ENCODE measurements at regions not wholly inside any gene's neighbourhood (a gene's known extent, or its start where the extent isn't known, plus 50 kb on each side); places are given as distances from the start of the nearest gene placed in this dataset.

DNA sequence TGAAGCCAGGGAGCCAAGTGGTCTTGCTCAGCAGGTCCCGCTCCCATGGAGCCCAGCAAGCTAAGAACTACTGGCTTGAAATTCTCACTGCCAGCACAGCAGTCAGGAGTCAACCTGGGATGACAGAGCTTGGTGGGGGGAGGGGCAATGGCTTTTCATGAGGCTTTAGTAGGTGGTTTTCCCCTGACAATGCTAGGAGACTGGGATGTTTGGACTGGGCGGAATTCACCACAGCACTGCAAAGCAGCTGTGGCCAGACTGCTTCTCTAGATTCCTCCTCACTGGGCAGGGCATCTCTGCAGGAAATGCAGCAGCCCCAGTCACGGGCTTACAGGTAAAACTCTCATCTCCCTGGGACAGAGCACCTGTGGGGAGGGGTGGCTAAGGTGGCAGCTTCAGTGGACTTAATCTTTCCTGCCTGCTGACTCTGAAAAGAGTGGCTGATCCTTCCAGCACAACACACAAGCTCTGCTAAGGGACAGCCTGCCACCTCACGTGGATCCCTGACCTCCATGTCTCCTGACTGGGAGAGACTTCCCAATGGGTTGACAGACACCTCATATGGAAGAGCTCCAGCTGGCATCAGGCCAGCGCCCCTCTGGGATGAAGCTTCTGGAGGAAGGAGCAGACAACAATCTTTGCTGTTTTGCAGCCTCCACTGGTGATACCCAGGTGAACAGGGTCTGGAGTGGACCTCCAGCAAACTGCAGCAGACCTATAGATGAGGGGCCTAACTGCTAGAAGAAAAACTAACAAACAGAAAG, 349.7 kb upstream of the ST6GAL2 start:
- DNase-seq = no peak

GRCh38 chr2:107242811-107243210, 356.8 kb upstream of the ST6GAL2 start:
- DNase-seq = no peak

GRCh38 chr2:107248932-107249331, 363.0 kb upstream of the ST6GAL2 start:
- no peak for DNase-seq

DNA sequence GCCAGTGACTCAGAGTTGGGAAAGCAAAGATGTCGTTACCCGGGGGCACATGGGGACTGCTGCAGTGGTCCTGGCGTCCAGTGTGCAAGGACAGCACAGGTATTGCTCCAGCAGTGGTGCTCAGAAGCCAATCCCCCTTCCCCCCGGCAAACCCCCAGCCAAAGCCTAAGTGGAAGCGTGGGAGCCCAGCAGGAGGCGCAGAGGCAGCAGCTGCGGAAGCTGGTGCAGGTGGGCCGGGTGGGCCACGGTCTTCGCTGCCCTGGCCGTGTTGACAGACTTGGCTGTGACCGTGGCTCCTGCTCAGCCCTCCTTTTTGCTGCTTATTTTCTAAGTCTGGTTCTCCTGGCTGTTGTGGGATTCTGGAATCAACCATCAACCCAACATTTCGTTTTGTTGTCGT, 369.8 kb upstream of the ST6GAL2 start:
- DNase-seq = no peak

GRCh38 chr2:107258531-107259407, 372.8 kb upstream of the ST6GAL2 start:
- DNase-seq = no peak

GRCh38 chr2:107259408-107260195, 373.6 kb upstream of the ST6GAL2 start:
- no peak for DNase-seq

- no peak for DNase-seq
These were observed 377.7 kb upstream of the ST6GAL2 start for GRCh38 chr2:107263628-107264027.

DNA sequence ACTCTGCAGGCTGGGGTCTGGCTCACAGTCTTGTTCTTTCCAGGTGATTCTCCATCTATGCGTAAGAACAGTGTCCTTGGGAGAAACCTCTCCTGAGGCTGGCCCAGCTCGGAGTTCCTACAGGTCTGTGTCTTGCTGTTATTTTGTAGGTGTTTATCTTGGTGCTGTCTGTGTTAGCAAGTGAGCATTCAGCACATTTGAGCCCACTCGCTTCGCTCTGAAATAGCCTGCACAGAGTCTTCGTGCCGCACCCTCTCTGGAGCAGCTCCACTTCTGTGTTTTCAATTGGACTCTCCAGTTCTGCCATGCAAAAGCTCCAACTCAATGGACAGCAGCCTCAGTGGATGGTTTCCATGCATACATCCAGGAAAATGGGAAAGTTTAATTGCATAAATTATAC, 378.2 kb upstream of the ST6GAL2 start:
- no peak for DNase-seq

DNA sequence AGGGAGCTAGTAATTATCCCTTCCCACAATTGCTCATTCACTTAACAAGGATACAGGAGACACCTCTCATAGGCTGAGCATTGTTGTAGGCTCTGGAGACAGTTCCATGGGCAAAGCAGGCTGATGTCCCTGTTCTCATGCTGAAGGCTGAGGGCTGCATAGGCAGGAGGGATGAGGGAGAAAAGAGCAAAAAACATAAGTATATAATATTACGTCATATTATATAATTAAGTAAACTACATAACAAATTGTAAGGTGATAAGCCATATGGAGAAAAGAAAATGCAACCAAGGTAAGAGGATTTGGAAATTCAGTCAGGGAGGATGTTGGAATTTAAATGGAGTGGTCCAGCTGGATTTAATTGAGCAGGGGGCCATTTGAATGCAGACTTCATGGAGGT, 380.6 kb upstream of the ST6GAL2 start:
- peak; percentile 27 for DNase-seq

GRCh38 chr2:107267086-107267485, 381.1 kb upstream of the ST6GAL2 start:
- peak; percentile 68 for DNase-seq

GRCh38 chr2:107276034-107276433, 390.1 kb upstream of the ST6GAL2 start:
- DNase-seq = no peak

DNA sequence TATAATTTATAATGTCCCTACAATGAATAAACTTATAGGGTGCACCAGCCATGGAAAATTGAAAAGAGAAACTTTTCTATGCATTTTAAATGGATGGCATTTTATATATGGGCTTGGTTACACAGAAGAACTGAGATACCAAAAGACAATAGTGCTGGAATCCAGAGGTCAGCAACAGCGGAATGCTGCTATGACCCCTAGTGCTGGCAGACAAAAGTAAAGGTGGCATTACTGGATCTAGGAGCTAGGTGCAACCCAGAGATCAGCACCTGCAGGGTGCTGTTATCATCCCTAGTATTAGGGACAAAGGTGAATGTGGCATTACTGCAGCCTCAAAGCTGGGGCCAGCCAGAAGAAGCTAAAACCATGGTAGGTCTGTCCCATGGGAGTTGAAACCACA, 392.7 kb upstream of the ST6GAL2 start:
- no peak for DNase-seq

DNA sequence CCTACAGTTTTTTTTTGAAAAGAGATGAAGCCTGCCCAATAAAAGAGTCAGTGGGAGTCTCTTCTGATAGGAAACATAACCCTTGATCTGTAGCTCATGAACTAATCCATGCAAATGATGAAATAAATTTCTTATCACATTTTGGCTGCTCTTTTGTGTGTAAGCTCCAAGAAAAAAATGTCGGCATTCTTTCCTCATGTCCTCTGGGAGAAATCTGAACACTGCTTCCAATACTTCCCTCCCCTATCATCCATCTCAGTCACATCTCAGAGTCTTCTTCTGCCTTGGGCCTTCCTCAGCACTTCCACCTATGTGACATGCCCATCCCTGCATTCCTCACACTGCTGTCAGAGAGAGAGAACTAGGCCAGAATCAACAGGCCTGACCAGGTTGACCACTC, 395.7 kb upstream of the ST6GAL2 start:
- no peak for DNase-seq

DNA sequence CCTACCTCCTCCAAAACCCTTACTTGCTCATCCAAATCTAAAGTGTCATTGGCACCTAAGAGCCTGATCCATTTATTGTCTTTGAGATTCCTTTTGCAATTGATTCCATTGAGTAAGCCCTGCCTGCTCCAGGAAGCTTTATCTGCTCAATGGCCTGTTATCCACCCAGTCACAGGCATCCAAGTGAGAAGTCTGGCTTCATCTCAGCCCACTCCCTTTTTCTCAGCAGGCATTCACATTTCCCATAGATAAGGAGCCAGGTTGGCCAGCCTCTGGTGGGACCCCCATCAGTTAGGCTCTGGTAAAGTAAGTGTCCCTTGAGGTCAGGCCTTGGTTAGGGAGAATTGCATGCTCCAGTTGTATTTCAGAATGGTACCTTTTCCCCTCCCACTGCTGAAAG, 396.2 kb upstream of the ST6GAL2 start:
- DNase-seq = no peak

GRCh38 chr2:107285621-107286299, 399.8 kb upstream of the ST6GAL2 start:
- DNase-seq = no peak

GRCh38 chr2:107290041-107290440, 404.1 kb upstream of the ST6GAL2 start:
- DNase-seq = no peak

DNA sequence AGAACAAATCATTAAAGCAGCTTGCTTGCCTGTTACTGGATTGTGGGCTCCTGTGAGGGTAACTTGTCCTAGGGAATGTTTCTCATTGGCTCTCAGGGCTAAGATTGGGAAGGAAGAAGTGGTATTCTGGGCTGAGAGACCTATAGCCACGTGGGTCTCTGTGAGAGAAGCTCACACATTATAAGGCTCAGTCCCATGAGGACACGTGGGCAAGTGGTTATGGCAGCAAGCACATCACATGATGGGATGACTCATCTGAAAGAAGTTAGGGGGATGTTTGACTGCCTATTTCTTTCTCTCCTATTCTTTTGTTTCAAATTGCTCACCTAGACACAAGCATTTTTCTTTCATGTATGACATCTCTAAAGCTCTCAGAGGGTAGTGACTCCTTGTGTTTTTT, 418.0 kb upstream of the ST6GAL2 start:
- DNase-seq = no peak

DNA sequence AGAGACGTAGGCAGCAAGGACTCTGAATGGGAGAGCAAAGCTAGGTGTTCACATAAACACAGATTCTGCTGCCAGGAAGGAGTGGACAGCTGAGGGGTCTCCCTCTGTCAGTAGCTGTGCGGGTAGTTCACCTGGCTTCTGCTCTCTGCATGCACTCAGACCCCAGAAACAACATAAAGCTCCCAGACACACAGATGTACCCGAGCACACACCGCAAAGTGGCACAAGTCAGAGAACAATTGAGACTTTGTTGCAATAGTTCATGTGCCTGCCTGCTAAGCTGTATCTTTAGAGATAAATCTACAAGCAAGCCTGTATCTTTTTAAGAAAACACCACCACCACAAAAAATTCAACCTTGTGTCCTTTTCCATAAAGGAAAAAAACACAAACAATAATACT, 420.0 kb upstream of the ST6GAL2 start:
- peak; percentile 19 for DNase-seq

DNA sequence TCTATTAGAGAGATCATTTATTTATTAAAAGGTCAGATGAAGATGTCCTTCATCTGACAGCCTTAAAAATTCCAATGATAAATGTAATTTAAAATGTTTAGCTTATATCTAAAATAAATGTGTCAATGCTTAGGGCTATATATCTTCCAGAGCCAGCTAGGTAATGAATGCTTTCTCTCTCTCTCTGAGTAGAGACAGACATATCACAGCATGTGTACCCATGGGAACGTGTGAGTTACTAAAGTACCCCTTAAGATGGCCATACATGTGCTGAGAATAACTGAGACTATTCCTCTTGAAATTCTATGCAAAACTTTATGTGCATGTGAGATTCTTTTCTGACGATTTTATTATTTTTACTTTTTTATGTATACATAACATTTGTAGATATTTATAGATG, 420.9 kb upstream of the ST6GAL2 start:
- no peak for DNase-seq

GRCh38 chr2:107308835-107309234, 422.9 kb upstream of the ST6GAL2 start:
- DNase-seq = peak; percentile 6

DNA sequence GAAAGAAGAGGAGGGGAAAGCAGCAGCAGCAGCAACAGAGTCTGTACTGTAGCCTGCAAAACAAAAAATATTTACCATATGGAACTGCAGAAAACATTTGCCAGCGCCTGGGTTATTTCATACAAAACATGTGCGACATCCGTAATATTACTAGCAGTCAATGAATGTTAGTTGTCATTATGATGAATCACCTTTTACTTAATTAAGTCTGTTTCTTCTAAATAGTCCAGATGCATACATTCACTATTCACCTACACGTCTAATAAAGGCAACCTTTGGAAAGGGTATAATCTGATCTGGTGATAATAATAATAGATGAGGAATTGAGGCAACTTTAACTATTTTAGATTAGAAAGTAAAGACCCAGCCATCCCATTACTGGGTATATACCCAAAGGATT, 426.3 kb upstream of the ST6GAL2 start:
- DNase-seq = no peak

DNA sequence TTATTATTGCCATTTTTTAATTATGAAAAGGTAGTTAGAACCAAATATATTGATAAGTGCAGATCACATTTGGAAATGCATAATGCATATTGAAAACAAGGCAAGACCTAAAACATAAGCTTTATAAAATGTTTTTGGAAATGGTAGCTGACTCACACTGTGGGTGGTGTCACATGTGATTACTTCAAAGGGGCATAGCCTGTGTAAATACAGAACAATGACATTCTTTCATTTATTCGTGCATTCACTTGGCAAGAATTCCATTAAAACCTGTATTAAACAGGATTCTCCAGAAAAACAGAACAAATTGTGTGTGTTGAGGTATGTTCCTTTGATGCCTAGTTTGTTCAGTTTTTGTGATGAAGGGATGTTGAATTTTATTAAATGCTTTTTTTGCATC, 427.3 kb upstream of the ST6GAL2 start:
- peak; percentile 17 for DNase-seq

GRCh38 chr2:107320881-107321280, 434.9 kb upstream of the ST6GAL2 start:
- no peak for DNase-seq
